GM12865 (cell line): ENCODE measurements at regions not wholly inside any gene's neighbourhood (a gene's known extent, or its start where the extent isn't known, plus 50 kb on each side); places are given as distances from the start of the nearest gene placed in this dataset.

Source experiments
- DNase-seq: peaks from one replicate; pipeline ENCODE4 v3.0.0; 2010; ENCODE audit warnings: low read depth
- H3K4me3 ChIP-seq: 2 replicates; pipeline ENCODE4 v1.5.1; 2011; ENCODE audit warnings: mild to moderate bottlenecking, low read depth, low read length, control low read depth
- TF ChIP-seq, protein P1 (sequence below): IDR thresholded peaks from 2 replicates; pipeline ENCODE4 v1.5.1; 2011; ENCODE audit warnings: low read length, control low read depth, low read depth, inconsistent platforms; ENCODE audit not compliant: insufficient read depth; ENCODE audit errors: missing control alignments

DNA sequence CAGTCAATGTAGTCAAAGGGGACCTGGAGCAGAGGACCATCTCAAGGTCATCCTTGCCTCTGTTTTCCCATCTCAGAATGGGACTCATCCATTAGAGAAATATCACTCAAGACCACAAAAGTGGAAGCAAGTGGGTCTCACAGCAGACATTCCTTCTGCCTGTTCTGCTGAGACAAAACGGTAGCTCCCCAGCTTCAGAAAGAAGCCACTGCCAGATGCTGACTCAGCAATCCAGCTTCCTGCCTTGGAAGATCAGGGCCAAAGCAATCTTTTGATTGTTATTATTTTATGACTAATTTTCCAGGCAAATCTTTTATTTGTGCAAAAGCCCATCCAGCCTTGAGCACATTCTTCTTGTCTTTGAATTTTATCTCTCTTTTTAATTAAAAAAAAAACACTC lies 86.8 kb downstream of the CCT6B start:
- TF ChIP-seq, protein P1, sequence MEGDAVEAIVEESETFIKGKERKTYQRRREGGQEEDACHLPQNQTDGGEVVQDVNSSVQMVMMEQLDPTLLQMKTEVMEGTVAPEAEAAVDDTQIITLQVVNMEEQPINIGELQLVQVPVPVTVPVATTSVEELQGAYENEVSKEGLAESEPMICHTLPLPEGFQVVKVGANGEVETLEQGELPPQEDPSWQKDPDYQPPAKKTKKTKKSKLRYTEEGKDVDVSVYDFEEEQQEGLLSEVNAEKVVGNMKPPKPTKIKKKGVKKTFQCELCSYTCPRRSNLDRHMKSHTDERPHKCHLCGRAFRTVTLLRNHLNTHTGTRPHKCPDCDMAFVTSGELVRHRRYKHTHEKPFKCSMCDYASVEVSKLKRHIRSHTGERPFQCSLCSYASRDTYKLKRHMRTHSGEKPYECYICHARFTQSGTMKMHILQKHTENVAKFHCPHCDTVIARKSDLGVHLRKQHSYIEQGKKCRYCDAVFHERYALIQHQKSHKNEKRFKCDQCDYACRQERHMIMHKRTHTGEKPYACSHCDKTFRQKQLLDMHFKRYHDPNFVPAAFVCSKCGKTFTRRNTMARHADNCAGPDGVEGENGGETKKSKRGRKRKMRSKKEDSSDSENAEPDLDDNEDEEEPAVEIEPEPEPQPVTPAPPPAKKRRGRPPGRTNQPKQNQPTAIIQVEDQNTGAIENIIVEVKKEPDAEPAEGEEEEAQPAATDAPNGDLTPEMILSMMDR, result no peak
- no peak overlapping the region for H3K4me3 ChIP-seq
- no peak for DNase-seq

DNA sequence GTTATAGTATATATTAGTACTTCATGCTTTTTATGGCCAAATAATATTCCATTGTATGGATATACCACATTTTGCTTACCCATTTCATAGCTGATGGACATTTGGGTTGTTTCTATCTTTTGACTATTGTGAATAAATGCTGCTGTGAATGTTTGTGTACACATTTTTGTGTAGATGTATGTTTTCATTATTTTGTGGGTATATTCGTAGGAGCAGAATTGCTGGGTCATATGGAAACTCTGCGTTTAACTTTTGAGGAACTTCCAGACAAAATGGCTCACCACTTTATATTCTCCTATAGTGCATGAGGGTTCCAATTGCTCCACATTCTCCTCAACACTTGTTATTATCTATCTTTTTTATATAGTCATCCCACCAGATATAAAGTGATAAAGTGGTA lies 88.6 kb downstream of the CCT6B start:
- H3K4me3 ChIP-seq, result no peak overlapping the region
- TF ChIP-seq, protein P1, result no peak
- DNase-seq, result no peak

DNA sequence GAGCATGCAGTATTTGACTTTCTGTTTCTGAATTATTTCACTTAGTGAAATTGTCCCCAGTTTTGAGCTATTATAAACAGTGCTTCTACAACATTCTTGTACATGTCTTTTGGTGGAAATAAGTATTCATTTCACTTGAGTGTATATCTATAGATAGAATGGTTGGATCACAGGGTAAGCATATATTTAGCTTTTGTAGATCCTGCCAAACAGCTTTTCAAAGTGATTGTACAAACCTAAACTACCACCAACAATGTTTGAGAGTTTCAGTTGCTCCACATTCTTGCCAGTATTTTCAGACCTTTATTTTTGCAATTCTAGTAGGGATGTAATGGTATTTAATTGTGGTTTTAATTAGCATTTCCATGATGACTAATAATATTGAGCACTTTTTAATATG lies 91.6 kb downstream of the CCT6B start:
- DNase-seq, result no peak

DNA sequence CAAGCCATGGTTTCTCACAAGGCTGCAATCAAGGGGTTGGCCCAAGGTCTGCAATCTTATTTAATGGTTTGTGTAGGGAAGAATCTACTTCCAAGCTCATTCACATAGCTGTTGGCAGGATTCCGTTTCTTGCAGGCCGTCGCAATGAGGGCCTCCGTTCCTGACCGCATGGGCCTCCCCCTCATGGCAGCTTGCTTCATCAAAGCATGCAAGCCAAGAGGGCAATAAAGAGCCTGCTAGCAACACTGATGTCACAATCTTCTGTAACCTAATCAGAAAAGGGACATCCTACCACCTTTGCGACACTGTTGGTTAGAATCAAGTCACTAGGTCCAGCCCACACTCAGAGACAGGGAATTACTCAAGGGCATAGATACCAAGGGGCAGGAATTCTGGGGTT lies 95.5 kb downstream of the CCT6B start:
- no peak overlapping the region for H3K4me3 ChIP-seq
- TF ChIP-seq, protein P1, result no peak
- DNase-seq, result no peak

More for the DNA sequence above, 91.6 kb downstream of the CCT6B start:
- H3K4me3 ChIP-seq, result no peak overlapping the region
- TF ChIP-seq, protein P1, result no peak

DNA sequence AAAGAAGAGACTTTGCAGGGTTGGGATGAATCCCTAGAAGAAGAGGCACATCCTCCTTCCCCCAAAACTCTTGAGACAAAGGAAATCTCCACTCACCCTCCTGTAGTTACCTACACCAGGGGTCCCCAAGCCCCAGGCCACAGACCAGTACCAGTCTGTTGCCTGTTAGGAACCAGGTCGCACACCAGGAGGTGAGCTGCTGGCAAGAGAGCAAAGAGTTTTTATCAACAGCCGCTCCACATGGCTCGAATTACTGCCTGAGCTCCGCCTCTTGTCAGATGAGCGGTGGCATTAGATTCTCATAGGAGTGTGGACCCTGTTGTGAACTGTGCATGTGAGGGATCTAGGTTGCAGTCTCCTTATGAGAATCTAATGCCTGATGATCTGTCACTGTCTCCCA lies 98.9 kb downstream of the CCT6B start:
- no peak for DNase-seq
- TF ChIP-seq, protein P1, result no peak
- H3K4me3 ChIP-seq, result no peak overlapping the region

DNA sequence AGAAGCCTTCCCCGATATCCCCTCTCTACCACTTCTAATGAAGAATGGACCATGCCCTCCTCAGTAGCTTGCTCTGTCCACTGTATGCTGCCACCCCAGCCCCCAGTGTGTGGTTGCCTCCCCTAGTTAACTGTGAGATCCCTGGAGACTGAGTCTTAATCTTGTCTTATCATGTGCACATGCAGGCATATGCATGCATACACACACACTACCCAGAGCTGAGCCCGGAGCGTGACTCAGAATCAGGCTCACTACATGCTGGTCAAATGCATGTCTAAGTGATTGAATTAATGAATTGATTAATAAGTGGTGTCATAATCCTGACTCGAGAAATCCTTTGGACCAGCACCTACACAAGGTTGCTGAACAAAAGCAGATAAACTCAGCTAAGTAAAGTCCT lies 99.4 kb downstream of the CCT6B start:
- DNase-seq, result no peak
- TF ChIP-seq, protein P1, result no peak
- H3K4me3 ChIP-seq, result no peak overlapping the region

DNA sequence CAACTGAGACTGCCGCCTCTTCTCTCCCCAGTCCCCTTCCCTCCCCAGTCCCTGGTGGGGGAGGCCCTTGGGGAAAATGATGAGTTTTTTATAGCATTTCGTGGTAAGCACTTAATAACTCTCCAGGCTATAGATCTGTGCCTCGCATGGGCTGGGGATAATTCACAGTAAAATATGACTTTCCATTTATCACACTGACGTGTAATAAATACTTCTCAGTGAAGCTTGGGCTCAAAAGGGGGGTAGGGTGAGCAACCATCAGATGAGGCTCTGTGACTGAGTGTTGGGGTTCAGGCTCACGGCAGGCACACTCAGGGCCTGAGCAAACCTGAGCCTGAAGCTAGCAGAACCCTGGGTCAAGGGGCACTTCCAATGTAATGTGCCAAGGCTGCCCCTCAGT lies 101.6 kb downstream of the CCT6B start:
- TF ChIP-seq, protein P1, result no peak
- no peak overlapping the region for H3K4me3 ChIP-seq
- no peak for DNase-seq
